Progenitor cell of endocrine pancreas (in vitro differentiated cells): ENCODE measurements at regions not wholly inside any gene's neighbourhood (a gene's known extent, or its start where the extent isn't known, plus 50 kb on each side); places are given as distances from the start of the nearest gene placed in this dataset.
A peak's percentile ranks its signal among the peaks of the same experiment; 100 is the strongest.

Experiments used
- DNase-seq: peaks from one replicate; pipeline ENCODE4 v3.0.0; 2021; ENCODE audit warnings: low spot score; ENCODE audit not compliant: unreplicated experiment
- H3K27ac Mint-ChIP-seq: 2 replicates; pipeline ENCODE4 v1.8.0; 2021; ENCODE audit warnings: mild to moderate bottlenecking, moderate library complexity, mixed read lengths
- H3K27me3 Mint-ChIP-seq: 2 replicates; pipeline ENCODE4 v1.8.0; 2021; ENCODE audit warnings: mixed read lengths
- H3K36me3 Mint-ChIP-seq: 2 replicates; pipeline ENCODE4 v1.8.0; 2022; ENCODE audit warnings: mixed read lengths; ENCODE audit not compliant: insufficient read depth
- H3K4me1 Mint-ChIP-seq: 2 replicates; pipeline ENCODE4 v1.8.0; 2021; ENCODE audit warnings: low read depth, mixed read lengths
- H3K4me3 Mint-ChIP-seq: 2 replicates; pipeline ENCODE4 v1.8.0; 2021; ENCODE audit warnings: low read depth, mild to moderate bottlenecking, moderate library complexity, mixed read lengths
- H3K9me3 Mint-ChIP-seq: 2 replicates; pipeline ENCODE4 v1.8.0; 2021; ENCODE audit warnings: low read depth, mixed read lengths
- TF ChIP-seq, protein P1 (sequence below): fragments of 200-600 bp; sonication (generic); IDR thresholded peaks from one replicate; pipeline ENCODE4 v1.5.0; 2021; ENCODE audit warnings: antibody characterized with exemption, mild to moderate bottlenecking; ENCODE audit not compliant: unreplicated experiment

DNA sequence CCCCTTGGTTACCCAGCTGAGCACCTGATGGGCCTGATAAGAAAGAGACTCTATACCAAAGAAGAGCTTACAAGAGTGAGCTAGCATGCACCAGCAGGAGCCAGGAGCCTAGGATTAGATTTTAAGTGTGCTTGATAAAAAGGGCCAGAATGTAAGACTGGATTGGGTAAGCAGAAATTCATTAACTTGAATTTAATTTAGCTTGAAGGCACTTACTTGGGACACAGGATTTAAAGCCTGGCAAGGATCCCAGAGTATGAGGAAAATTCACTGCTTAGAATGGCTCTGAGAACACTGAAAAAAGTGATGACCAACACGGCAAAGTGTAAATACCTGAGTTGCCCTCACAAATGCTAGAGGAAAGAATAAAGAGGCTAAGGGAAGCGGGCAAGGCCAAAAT is 91.3 kb upstream of the RBBP8 start:
- no peak overlapping the region for H3K27ac Mint-ChIP-seq
- H3K4me3 Mint-ChIP-seq: no peak overlapping the region
- DNase-seq: no peak
- H3K36me3 Mint-ChIP-seq: no peaks in the 10 kb centered on the region
- no peaks in the 10 kb centered on the region for H3K27me3 Mint-ChIP-seq
- TF ChIP-seq, protein P1, sequence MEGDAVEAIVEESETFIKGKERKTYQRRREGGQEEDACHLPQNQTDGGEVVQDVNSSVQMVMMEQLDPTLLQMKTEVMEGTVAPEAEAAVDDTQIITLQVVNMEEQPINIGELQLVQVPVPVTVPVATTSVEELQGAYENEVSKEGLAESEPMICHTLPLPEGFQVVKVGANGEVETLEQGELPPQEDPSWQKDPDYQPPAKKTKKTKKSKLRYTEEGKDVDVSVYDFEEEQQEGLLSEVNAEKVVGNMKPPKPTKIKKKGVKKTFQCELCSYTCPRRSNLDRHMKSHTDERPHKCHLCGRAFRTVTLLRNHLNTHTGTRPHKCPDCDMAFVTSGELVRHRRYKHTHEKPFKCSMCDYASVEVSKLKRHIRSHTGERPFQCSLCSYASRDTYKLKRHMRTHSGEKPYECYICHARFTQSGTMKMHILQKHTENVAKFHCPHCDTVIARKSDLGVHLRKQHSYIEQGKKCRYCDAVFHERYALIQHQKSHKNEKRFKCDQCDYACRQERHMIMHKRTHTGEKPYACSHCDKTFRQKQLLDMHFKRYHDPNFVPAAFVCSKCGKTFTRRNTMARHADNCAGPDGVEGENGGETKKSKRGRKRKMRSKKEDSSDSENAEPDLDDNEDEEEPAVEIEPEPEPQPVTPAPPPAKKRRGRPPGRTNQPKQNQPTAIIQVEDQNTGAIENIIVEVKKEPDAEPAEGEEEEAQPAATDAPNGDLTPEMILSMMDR: no peak
- H3K9me3 Mint-ChIP-seq: no peaks in the 10 kb centered on the region
- peaks cover 10% of the 10 kb centered on the region for H3K4me1 Mint-ChIP-seq

DNA sequence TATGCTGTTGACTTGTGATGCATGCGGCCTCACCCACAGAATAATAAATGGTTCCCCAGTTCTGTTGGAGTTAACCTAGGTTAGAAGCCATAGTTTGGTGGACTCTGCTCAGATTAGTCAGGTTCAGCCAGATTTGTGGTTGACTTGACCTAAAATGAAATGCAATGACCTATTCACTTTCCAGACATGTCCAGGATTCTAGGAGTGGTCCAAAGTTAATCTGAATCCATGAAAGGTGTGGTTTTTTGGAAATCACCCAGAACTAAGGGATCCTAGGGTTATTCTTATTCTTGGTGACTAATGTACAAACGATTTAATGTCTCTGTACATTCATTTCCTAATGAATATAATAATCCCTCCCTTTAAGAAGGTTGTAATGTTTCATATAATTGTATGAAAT is 88.9 kb upstream of the RBBP8 start:
- DNase-seq: no peak
- H3K4me3 Mint-ChIP-seq: no peak overlapping the region
- TF ChIP-seq, protein P1: no peak
- no peaks in the 10 kb centered on the region for H3K27me3 Mint-ChIP-seq
- H3K36me3 Mint-ChIP-seq: no peaks in the 10 kb centered on the region
- no peak overlapping the region for H3K27ac Mint-ChIP-seq
- H3K9me3 Mint-ChIP-seq: no peaks in the 10 kb centered on the region
- peaks cover 23% of the 10 kb centered on the region for H3K4me1 Mint-ChIP-seq

DNA sequence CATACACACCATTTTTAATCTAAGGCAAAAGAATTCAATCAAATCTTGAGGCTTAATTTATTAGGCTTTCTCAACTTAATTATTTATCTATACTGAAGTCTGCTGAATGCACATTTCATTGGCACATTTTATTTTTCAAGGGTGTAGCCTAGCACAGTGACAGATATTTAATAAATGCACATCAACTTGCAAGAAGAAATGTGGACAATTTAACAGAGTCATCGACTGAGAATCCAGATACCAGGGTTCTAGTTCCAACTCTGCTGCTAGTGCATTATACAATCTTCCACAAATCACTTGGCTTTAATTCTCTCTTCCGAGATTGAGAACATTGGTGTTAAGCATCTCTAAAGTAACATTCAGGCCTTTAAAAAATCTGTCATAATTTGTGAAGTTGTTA is 88.5 kb upstream of the RBBP8 start:
- no peaks in the 10 kb centered on the region for H3K27me3 Mint-ChIP-seq
- H3K4me3 Mint-ChIP-seq: no peak overlapping the region
- no peak for DNase-seq

DNA sequence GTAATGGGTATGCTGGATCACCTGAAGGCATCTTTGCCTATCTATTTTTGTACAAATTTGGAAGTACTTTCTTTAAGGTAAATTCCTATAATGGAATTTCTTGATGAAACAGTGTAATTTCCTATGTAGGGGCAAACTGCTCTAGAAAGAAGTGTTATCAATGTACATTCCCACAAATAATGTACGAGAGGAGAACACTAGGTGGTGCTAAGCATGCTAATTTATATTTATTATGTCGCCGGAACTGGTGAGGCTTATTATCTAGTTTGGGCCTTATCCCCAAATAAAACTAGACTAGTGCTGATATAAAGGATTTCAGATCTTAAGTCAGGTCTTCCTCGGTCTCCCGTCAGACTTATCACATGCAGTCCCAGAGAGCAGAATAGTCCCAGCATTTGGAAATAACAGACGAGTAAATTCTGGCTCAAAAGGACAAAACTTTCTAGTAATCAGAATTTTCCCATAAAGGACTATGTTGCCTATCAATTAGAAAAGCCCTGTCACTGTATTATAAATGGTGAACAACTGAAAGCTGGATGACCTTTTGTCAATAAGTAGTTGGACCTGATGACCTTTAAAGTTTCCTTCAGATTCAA is 86.9 kb upstream of the RBBP8 start:
- no peaks in the 10 kb centered on the region for H3K27me3 Mint-ChIP-seq
- H3K36me3 Mint-ChIP-seq: no peaks in the 10 kb centered on the region
- TF ChIP-seq, protein P1: peak; percentile 47
- H3K4me3 Mint-ChIP-seq: no peak overlapping the region
- peak overlapping the region; percentile 71 for H3K27ac Mint-ChIP-seq
- no peak for DNase-seq
- H3K9me3 Mint-ChIP-seq: no peaks in the 10 kb centered on the region
- peaks cover 23% of the 10 kb centered on the region for H3K4me1 Mint-ChIP-seq

More for the DNA sequence above, 88.5 kb upstream of the RBBP8 start:
- H3K4me1 Mint-ChIP-seq: peaks cover 23% of the 10 kb centered on the region
- no peaks in the 10 kb centered on the region for H3K9me3 Mint-ChIP-seq
- no peak overlapping the region for H3K27ac Mint-ChIP-seq
- H3K36me3 Mint-ChIP-seq: no peaks in the 10 kb centered on the region
- TF ChIP-seq, protein P1: no peak

DNA sequence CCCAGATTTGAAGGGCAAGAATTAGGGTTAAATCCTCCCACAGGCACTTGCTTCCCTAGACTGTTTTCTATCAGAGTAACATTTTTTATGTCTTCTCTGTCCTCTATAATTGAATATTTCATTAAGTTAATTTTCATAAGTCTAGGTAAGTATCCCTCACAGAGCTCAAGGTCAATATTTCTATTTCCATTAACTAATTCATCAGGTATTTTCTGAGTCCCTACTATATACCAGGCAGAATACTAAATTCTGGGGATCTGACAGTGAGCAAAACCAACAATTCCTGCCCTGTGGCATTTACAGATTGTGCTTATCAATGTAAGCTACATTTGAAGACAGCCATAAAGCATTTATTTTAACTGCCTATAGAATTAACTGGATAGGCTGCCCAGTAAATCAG is 86.4 kb upstream of the RBBP8 start:
- TF ChIP-seq, protein P1: no peak
- H3K4me1 Mint-ChIP-seq: peaks cover 23% of the 10 kb centered on the region
- no peaks in the 10 kb centered on the region for H3K9me3 Mint-ChIP-seq
- no peak for DNase-seq
- no peaks in the 10 kb centered on the region for H3K27me3 Mint-ChIP-seq
- H3K4me3 Mint-ChIP-seq: no peak overlapping the region
- no peaks in the 10 kb centered on the region for H3K36me3 Mint-ChIP-seq
- H3K27ac Mint-ChIP-seq: peak overlapping the region; percentile 71
